H9 (cell line): ENCODE measurements at regions not wholly inside any gene's neighbourhood (a gene's known extent, or its start where the extent isn't known, plus 50 kb on each side); places are given as distances from the start of the nearest gene placed in this dataset.

ENCODE experiments used
- DNase-seq: peaks from one replicate; pipeline ENCODE4 v3.0.0-alpha.2; 2017
- H2AFZ ChIP-seq: one replicate; pipeline ENCODE4 v1.6.1; 2013; ENCODE audit warnings: mild to moderate bottlenecking, low read length, control low read depth, moderate library complexity
- H2AK5ac ChIP-seq: 2 replicates; pipeline ENCODE4 v1.6.1; 2013; ENCODE audit warnings: low read length, control low read depth, mixed read lengths; ENCODE audit not compliant: insufficient read length
- H2BK120ac ChIP-seq: one replicate; pipeline ENCODE4 v1.6.1; 2013; ENCODE audit warnings: low read depth, mild to moderate bottlenecking, low read length, control low read depth, inconsistent platforms; ENCODE audit not compliant: poor library complexity, severe bottlenecking
- H2BK12ac ChIP-seq: 2 replicates; pipeline ENCODE4 v1.6.1; 2013; ENCODE audit warnings: low read length, control low read depth, mixed read lengths, low read depth; ENCODE audit not compliant: insufficient read length
- H2BK15ac ChIP-seq: 2 replicates; pipeline ENCODE4 v1.6.1; 2013; ENCODE audit warnings: low read depth, low read length, control low read depth
- H2BK20ac ChIP-seq: one replicate; pipeline ENCODE4 v1.6.1; 2013; ENCODE audit warnings: low read depth, mild to moderate bottlenecking, low read length, control low read depth, inconsistent platforms; ENCODE audit not compliant: poor library complexity, severe bottlenecking
- H2BK5ac ChIP-seq: 2 replicates; pipeline ENCODE4 v1.6.1; 2013; ENCODE audit warnings: low read length, control low read depth, mixed read lengths; ENCODE audit not compliant: insufficient read length
- H3K14ac ChIP-seq: 2 replicates; pipeline ENCODE4 v1.6.1; 2013; ENCODE audit warnings: low read length, control low read depth; ENCODE audit not compliant: insufficient read depth
- H3K18ac ChIP-seq: 2 replicates; pipeline ENCODE4 v1.6.1; 2013; ENCODE audit warnings: low read depth, mild to moderate bottlenecking, mixed read lengths, low read length, control low read depth; ENCODE audit not compliant: insufficient read length
- H3K23ac ChIP-seq: 2 replicates; pipeline ENCODE4 v1.6.1; 2013; ENCODE audit warnings: low read length, control low read depth, mixed read lengths, low read depth; ENCODE audit not compliant: insufficient read length
- H3K23me2 ChIP-seq: 2 replicates; pipeline ENCODE4 v1.6.1; 2013; ENCODE audit warnings: low read depth, mild to moderate bottlenecking, mixed read lengths, low read length, control low read depth; ENCODE audit not compliant: insufficient read length, poor library complexity, severe bottlenecking
- H3K27ac ChIP-seq: 2 replicates; pipeline ENCODE4 v1.5.1; 2013; ENCODE audit warnings: low read length, control low read depth, mixed read lengths, low read depth; ENCODE audit not compliant: insufficient read length
- H3K27me3 ChIP-seq: 2 replicates; pipeline ENCODE4 v1.6.1; 2013; ENCODE audit warnings: low read length, control low read depth, inconsistent platforms; ENCODE audit not compliant: insufficient read depth
- H3K4ac ChIP-seq: 2 replicates; pipeline ENCODE4 v1.6.1; 2013; ENCODE audit warnings: low read depth, mild to moderate bottlenecking, control low read depth, inconsistent platforms, low read length, moderate library complexity
- H3K4me1 ChIP-seq: 2 replicates; pipeline ENCODE4 v1.6.1; 2013; ENCODE audit warnings: low read length, control low read depth, inconsistent platforms; ENCODE audit not compliant: insufficient read depth
- H3K4me2 ChIP-seq: 2 replicates; pipeline ENCODE4 v1.6.1; 2013; ENCODE audit warnings: low read length, control low read depth, mixed read lengths; ENCODE audit not compliant: insufficient read length, insufficient read depth
- H3K56ac ChIP-seq: 2 replicates; pipeline ENCODE4 v1.6.1; 2013; ENCODE audit warnings: low read depth, mild to moderate bottlenecking, mixed read lengths, low read length, control low read depth; ENCODE audit not compliant: insufficient read length
- H3K79me1 ChIP-seq: 2 replicates; pipeline ENCODE4 v1.6.1; 2013; ENCODE audit warnings: low read depth, mild to moderate bottlenecking, moderate library complexity, low read length, control low read depth, inconsistent platforms; ENCODE audit not compliant: insufficient read depth, poor library complexity, severe bottlenecking
- H3K79me2 ChIP-seq: 2 replicates; pipeline ENCODE4 v1.6.1; 2013; ENCODE audit warnings: low read length, control low read depth, inconsistent platforms; ENCODE audit not compliant: insufficient read depth
- H3K9ac ChIP-seq: 2 replicates; pipeline ENCODE4 v1.6.1; 2013; ENCODE audit warnings: low read length, control low read depth, mixed read lengths; ENCODE audit not compliant: insufficient read length; ENCODE audit errors: extremely low read depth
- H3K9me3 ChIP-seq: one replicate; pipeline ENCODE4 v1.6.1; 2013; ENCODE audit warnings: low read depth, low read length, inconsistent platforms; ENCODE audit not compliant: control insufficient read depth
- H3T11ph ChIP-seq: one replicate; pipeline ENCODE4 v1.6.1; 2013; ENCODE audit warnings: mild to moderate bottlenecking, low read length, control low read depth, inconsistent platforms
- H4K20me1 ChIP-seq: one replicate; pipeline ENCODE4 v1.6.1; 2013; ENCODE audit not compliant: control insufficient read depth, insufficient read length, insufficient read depth
- H4K5ac ChIP-seq: 2 replicates; pipeline ENCODE4 v1.6.1; 2013; ENCODE audit warnings: low read depth, mild to moderate bottlenecking, mixed read lengths, low read length, control low read depth; ENCODE audit not compliant: insufficient read length
- H4K8ac ChIP-seq: replicated peaks from 2 replicates; pipeline ENCODE4 v1.6.1; 2013; ENCODE audit warnings: low read length, control low read depth, mixed read lengths, low read depth; ENCODE audit not compliant: insufficient read length
- H4K91ac ChIP-seq: 2 replicates; pipeline ENCODE4 v1.6.1; 2013; ENCODE audit warnings: low read depth, mild to moderate bottlenecking, moderate library complexity, mixed read lengths, low read length, control low read depth; ENCODE audit not compliant: insufficient read length
- H3K27ac Mint-ChIP-seq, 3 experiments: 2 replicates in 2 of 3; 3 replicates in 1 of 3; pipeline ENCODE4 v1.8.0; 2020 to 2021; ENCODE audit warnings: mixed read lengths in 3 of 3, mild to moderate bottlenecking in 1 of 3, moderate library complexity in 1 of 3
- H3K27me3 Mint-ChIP-seq: 2 replicates; pipeline ENCODE4 v1.8.0; 2021; ENCODE audit warnings: low read depth, mild to moderate bottlenecking, moderate library complexity, mixed read lengths
- H3K36me3 Mint-ChIP-seq, 3 experiments: 2 replicates in 2 of 3; 3 replicates in 1 of 3; pipeline ENCODE4 v1.8.0; 2020 to 2021; ENCODE audit warnings: low read depth in 3 of 3, mixed read lengths in 3 of 3; ENCODE audit not compliant: insufficient read depth in 1 of 3
- H3K4me1 Mint-ChIP-seq, 2 experiments: 2 replicates each; pipeline ENCODE4 v1.8.0; 2020; ENCODE audit warnings: mixed read lengths in 2 of 2
- H3K4me3 Mint-ChIP-seq, 2 experiments: 2 replicates in 1 of 2; 3 replicates in 1 of 2; pipeline ENCODE4 v1.8.0; 2020 to 2021; ENCODE audit warnings: mild to moderate bottlenecking in 2 of 2, mixed read lengths in 2 of 2, moderate library complexity in 1 of 2
- H3K9me3 Mint-ChIP-seq, 2 experiments: 2 replicates in 1 of 2; 3 replicates in 1 of 2; pipeline ENCODE4 v1.8.0; 2020; ENCODE audit warnings: mild to moderate bottlenecking in 2 of 2, mixed read lengths in 2 of 2, moderate library complexity in 1 of 2
- TF ChIP-seq, protein P1 (sequence below): fragments of 200-600 bp; sonication (generic); conservative IDR thresholded peaks from 3 replicates; pipeline ENCODE4 v1.8.0; 2021; ENCODE audit warnings: antibody characterized with exemption, mild to moderate bottlenecking

DNA sequence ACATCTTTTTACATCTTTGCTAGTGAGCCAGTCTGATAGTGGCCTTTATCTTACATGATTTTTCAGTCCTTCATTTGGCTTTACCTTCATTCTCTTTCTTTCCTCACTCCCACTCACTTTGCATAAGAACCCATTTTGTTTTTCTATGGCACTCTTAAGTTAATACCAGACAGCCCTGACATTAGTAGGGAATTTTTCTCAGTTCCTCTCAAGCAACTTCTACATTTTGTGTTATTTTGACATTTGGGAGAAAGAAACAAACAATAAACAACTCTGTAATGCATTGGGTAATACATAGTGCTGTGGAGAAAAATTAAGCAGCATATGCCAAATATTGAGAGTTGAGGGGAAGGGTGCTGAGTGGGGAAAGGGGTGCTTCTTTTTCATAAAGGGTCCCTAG is 524.1 kb upstream of the JAG1 start:
- no peak overlapping the region for H2BK20ac ChIP-seq
- H3T11ph ChIP-seq = no peak overlapping the region
- H3K18ac ChIP-seq = no peak overlapping the region
- TF ChIP-seq, protein P1, sequence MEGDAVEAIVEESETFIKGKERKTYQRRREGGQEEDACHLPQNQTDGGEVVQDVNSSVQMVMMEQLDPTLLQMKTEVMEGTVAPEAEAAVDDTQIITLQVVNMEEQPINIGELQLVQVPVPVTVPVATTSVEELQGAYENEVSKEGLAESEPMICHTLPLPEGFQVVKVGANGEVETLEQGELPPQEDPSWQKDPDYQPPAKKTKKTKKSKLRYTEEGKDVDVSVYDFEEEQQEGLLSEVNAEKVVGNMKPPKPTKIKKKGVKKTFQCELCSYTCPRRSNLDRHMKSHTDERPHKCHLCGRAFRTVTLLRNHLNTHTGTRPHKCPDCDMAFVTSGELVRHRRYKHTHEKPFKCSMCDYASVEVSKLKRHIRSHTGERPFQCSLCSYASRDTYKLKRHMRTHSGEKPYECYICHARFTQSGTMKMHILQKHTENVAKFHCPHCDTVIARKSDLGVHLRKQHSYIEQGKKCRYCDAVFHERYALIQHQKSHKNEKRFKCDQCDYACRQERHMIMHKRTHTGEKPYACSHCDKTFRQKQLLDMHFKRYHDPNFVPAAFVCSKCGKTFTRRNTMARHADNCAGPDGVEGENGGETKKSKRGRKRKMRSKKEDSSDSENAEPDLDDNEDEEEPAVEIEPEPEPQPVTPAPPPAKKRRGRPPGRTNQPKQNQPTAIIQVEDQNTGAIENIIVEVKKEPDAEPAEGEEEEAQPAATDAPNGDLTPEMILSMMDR = no peak
- no peak overlapping the region for H2AFZ ChIP-seq
- H2AK5ac ChIP-seq = no peak overlapping the region
- no peak overlapping the region for H3K4me2 ChIP-seq
- no peaks in the 10 kb centered on the region for H3K36me3 Mint-ChIP-seq
- no peaks in the 10 kb centered on the region for H3K79me1 ChIP-seq
- no peaks in the 10 kb centered on the region for H3K4me1 ChIP-seq
- no peak overlapping the region for H3K27ac Mint-ChIP-seq
- no peaks in the 10 kb centered on the region; a peak in 1 of 5 replicates for H3K9me3 Mint-ChIP-seq
- no peaks in the 10 kb centered on the region for H3K27me3 Mint-ChIP-seq
- H3K27me3 ChIP-seq = no peaks in the 10 kb centered on the region
- H4K91ac ChIP-seq = no peak overlapping the region
- H2BK120ac ChIP-seq = no peak overlapping the region
- H3K27ac ChIP-seq = no peak overlapping the region
- no peak overlapping the region for H2BK15ac ChIP-seq
- no peak for DNase-seq
- no peak overlapping the region for H3K23ac ChIP-seq
- peaks cover 5 to 11% of the 10 kb centered on the region in 2 experiments for H3K4me1 Mint-ChIP-seq
- H4K8ac ChIP-seq = no peak overlapping the region
- no peak overlapping the region for H2BK5ac ChIP-seq
- H3K4me3 Mint-ChIP-seq = no peak overlapping the region
- no peak overlapping the region for H3K9ac ChIP-seq
- H3K9me3 ChIP-seq = no peaks in the 10 kb centered on the region
- H3K4ac ChIP-seq = no peak overlapping the region
- no peaks in the 10 kb centered on the region for H3K23me2 ChIP-seq
- no peak overlapping the region for H2BK12ac ChIP-seq
- no peaks in the 10 kb centered on the region for H4K20me1 ChIP-seq
- H4K5ac ChIP-seq = no peak overlapping the region
- no peaks in the 10 kb centered on the region for H3K79me2 ChIP-seq
- no peak overlapping the region for H3K56ac ChIP-seq
- H3K14ac ChIP-seq = no peak overlapping the region
